ENCODE measurements at regions not wholly inside any gene's neighbourhood (a gene's known extent, or its start where the extent isn't known, plus 50 kb on each side); places are given as distances from the start of the nearest gene placed in this dataset.
A peak's percentile ranks its signal among the peaks of the same experiment; 100 is the strongest.
"Not testable (repeated sequence)": the region's sequence is repeated elsewhere in the genome, so short reads cannot be mapped to it uniquely, and the experiment has no call there.

GRCh38 chr6:105867821-105868220 is 218.3 kb upstream of the PRDM1 start:
- Histone ChIP-seq H3K27ac (ENCODE audit: low read length) (no peak overlapping the region), H3K36me3 (replicated peaks; ENCODE audit: low read depth, low read length) (no peaks in the 10 kb centered on the region), H2AFZ (ENCODE audit: low read depth, low read length) (no peak overlapping the region), H3K4me2 (ENCODE audit: low read length) (no peak overlapping the region), H3K4me1 (ENCODE audit: low read length) (peaks cover 33% of the 10 kb centered on the region), H3K79me2 (ENCODE audit: low read length) (no peaks in the 10 kb centered on the region), H3K9ac (ENCODE audit: low read length) (no peak overlapping the region), H3K27me3 (ENCODE audit: low read depth, low read length) (peaks cover 8% of the 10 kb centered on the region; the same call in 1 of the 2 replicates), H3K4me3 (ENCODE audit: low read length) (no peak overlapping the region), H3K9me3 (ENCODE audit: insufficient read depth, low read length) (no peaks in the 10 kb centered on the region), H4K20me1 (ENCODE audit: insufficient read depth, low read length) (no peaks in the 10 kb centered on the region)
- TF ChIP-seq EZH2phosphoT487 (IDR thresholded peaks at IDR 0.05; ENCODE audit: low read depth): no peak
- TF ChIP-seq, protein P1, sequence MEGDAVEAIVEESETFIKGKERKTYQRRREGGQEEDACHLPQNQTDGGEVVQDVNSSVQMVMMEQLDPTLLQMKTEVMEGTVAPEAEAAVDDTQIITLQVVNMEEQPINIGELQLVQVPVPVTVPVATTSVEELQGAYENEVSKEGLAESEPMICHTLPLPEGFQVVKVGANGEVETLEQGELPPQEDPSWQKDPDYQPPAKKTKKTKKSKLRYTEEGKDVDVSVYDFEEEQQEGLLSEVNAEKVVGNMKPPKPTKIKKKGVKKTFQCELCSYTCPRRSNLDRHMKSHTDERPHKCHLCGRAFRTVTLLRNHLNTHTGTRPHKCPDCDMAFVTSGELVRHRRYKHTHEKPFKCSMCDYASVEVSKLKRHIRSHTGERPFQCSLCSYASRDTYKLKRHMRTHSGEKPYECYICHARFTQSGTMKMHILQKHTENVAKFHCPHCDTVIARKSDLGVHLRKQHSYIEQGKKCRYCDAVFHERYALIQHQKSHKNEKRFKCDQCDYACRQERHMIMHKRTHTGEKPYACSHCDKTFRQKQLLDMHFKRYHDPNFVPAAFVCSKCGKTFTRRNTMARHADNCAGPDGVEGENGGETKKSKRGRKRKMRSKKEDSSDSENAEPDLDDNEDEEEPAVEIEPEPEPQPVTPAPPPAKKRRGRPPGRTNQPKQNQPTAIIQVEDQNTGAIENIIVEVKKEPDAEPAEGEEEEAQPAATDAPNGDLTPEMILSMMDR (IDR thresholded peaks at IDR 0.05; ENCODE audit: low read depth, low read length): no peak

DNA sequence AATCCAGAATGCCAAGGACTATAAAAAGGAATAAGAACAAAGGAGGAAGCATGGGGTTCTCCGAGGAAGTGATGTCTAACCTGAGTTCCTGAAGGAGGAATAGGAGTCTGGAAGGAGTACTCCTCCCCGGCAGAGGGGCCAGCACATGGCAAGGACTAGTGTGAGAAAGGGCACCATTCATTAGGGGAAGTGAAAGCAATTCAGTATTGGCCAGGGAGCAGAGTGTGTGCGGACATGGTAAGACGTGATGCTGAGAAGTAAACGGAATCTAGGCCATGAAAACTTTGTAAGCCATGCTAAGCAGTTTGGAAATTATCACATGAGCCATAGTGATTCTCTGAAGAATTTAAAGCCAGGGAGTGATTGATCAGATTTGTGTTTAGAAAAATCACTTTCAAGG is 218.9 kb upstream of the PRDM1 start:
- H3K79me2 ChIP-seq (ENCODE audit: low read length): no peaks in the 10 kb centered on the region
- H3K27me3 ChIP-seq (ENCODE audit: low read depth, low read length): peaks cover 8% of the 10 kb centered on the region; the same call in 1 of the 2 replicates
- no peak overlapping the region for H3K4me2 ChIP-seq (ENCODE audit: low read length)
- no peak overlapping the region for H3K4me3 ChIP-seq (ENCODE audit: low read length)
- no peak overlapping the region for H2AFZ ChIP-seq (ENCODE audit: low read depth, low read length)
- H3K36me3 ChIP-seq (replicated peaks; ENCODE audit: low read depth, low read length): no peaks in the 10 kb centered on the region
- H3K27ac ChIP-seq (ENCODE audit: low read length): no peak overlapping the region
- no peaks in the 10 kb centered on the region for H3K9me3 ChIP-seq (ENCODE audit: insufficient read depth, low read length)
- H4K20me1 ChIP-seq (ENCODE audit: insufficient read depth, low read length): no peaks in the 10 kb centered on the region
- peaks cover 38% of the 10 kb centered on the region for H3K4me1 ChIP-seq (ENCODE audit: low read length)
- no peak for TF ChIP-seq EZH2phosphoT487 (IDR thresholded peaks at IDR 0.05; ENCODE audit: low read depth)
- TF ChIP-seq, protein P1 (IDR thresholded peaks at IDR 0.05; ENCODE audit: low read depth, low read length): no peak
- H3K9ac ChIP-seq (ENCODE audit: low read length): no peak overlapping the region

DNA sequence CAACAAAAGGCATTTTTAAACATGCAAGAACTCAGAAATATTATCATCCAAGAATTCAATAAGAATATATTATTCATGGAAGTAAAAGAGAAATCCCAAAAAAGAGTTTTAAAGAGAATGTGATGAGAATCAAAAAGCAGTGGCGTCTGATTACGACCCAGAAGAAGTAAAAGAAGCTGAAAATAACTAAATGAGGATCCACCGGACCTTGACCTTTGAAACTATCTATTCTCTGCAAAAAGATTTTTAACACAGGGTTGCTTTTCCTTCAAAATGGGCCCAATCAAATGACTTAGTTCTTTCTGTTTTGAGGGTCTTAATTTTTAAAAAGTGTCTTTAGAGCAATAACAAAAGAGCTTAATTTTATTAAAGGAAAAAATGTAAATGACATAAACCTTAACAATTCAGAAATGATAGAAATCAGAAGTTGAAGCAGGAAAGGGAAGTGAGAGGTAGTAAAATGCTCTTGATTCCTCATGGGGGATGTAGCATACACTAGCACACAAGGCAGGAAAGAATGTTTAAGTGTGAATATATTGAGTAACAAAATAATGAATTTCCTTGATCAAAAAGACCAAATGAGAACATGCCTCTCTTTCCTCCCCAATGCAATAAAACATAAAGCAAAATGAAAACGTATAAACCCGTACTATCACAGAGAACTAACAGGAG is 223.1 kb upstream of the PRDM1 start:
- Histone ChIP-seq H3K27ac (ENCODE audit: low read length) (peak overlapping the region; percentile 57), H3K36me3 (replicated peaks; ENCODE audit: low read depth, low read length) (no peaks in the 10 kb centered on the region)

DNA sequence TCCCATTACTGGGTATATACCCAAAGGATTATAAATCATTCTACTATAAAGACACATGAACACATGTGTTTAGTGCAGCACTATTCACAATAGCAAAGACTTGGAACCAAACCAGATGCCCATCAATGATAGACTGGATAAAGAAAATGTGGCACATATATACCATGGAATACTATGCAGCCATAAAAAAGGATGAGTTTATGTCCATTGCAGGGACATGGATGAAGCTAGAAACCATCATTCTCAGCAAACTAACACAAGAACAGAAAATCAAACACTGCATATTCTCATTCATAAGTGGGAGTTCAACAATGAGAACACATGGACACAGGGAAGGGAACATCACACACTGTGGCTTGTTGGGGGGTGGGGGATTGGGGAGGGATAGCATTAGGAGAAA is 225.2 kb upstream of the PRDM1 start:
- not testable (repeated sequence) for H3K36me3 ChIP-seq (replicated peaks; ENCODE audit: low read depth, low read length); H3K79me2 ChIP-seq (ENCODE audit: low read length); H3K9me3 ChIP-seq (ENCODE audit: insufficient read depth, low read length); H2AFZ ChIP-seq (ENCODE audit: low read depth, low read length); H3K4me3 ChIP-seq (ENCODE audit: low read length); H3K27ac ChIP-seq (ENCODE audit: low read length); H4K20me1 ChIP-seq (ENCODE audit: insufficient read depth, low read length); H3K4me2 ChIP-seq (ENCODE audit: low read length); H3K27me3 ChIP-seq (ENCODE audit: low read depth, low read length); H3K9ac ChIP-seq (ENCODE audit: low read length)
- H3K4me1 ChIP-seq (ENCODE audit: low read length): peaks cover 35% of the 10 kb centered on the region

More for the DNA sequence above, 223.1 kb upstream of the PRDM1 start:
- TF ChIP-seq EZH2phosphoT487 (IDR thresholded peaks at IDR 0.05; ENCODE audit: low read depth): no peak
- TF ChIP-seq, protein P1 (IDR thresholded peaks at IDR 0.05; ENCODE audit: low read depth, low read length): no peak
- H3K4me1 ChIP-seq (ENCODE audit: low read length): peaks cover 35% of the 10 kb centered on the region
- H3K4me2 ChIP-seq (ENCODE audit: low read length): peak overlapping the region; percentile 65
- no peaks in the 10 kb centered on the region for H3K9me3 ChIP-seq (ENCODE audit: insufficient read depth, low read length)
- H3K27me3 ChIP-seq (ENCODE audit: low read depth, low read length): peaks cover 8% of the 10 kb centered on the region; the same call in 1 of the 2 replicates
- peak overlapping the region; percentile 20; the same call in 1 of the 2 replicates for H3K9ac ChIP-seq (ENCODE audit: low read length)
- no peak overlapping the region for H2AFZ ChIP-seq (ENCODE audit: low read depth, low read length)
- peak overlapping the region; percentile 47 for H3K4me3 ChIP-seq (ENCODE audit: low read length)
- H4K20me1 ChIP-seq (ENCODE audit: insufficient read depth, low read length): no peaks in the 10 kb centered on the region
- H3K79me2 ChIP-seq (ENCODE audit: low read length): no peaks in the 10 kb centered on the region
